Left lung (tissue), 4 donors: ENCODE measurements at regions not wholly inside any gene's neighbourhood (a gene's known extent, or its start where the extent isn't known, plus 50 kb on each side); places are given as distances from the start of the nearest gene placed in this dataset.
"Not testable (repeated sequence)": the region's sequence is repeated elsewhere in the genome, so short reads cannot be mapped to it uniquely, and the experiment has no call there.

ENCODE experiments used
- ATAC-seq: fragments of 200-7000 bp; cut with Tn5 transposase; one replicate; pipeline ENCODE4 v1.9.1; 2020; ENCODE audit warnings: moderate library complexity
- DNase-seq, 4 donors: peaks; one replicate each; pipeline ENCODE4 v3.0.0-alpha.2; 2013 to 2020
- H3K27ac ChIP-seq, 2 donors: fragments of 200-600 bp; sonication (generic) in 1 of 2; one replicate each; pipeline versions ENCODE4 v1.5.0 to v1.8.0; 2020 to 2021
- H3K27me3 ChIP-seq, 2 donors: fragments of 200-600 bp; sonication (generic) in 1 of 2; one replicate each; pipeline versions ENCODE4 v1.5.0 to v1.8.0; 2020 to 2021
- H3K36me3 ChIP-seq, 2 donors: fragments of 200-600 bp; sonication (generic) in 1 of 2; one replicate each; pipeline versions ENCODE4 v1.5.0 to v1.8.0; 2020 to 2021
- H3K4me1 ChIP-seq, 2 donors: fragments of 200-600 bp; one replicate each; pipeline ENCODE4 v1.8.0; 2021
- H3K4me3 ChIP-seq, 2 donors: fragments of 200-600 bp; sonication (generic) in 1 of 2; one replicate each; pipeline versions ENCODE4 v1.5.0 to v1.8.0; 2020 to 2021; ENCODE audit warnings: mild to moderate bottlenecking in 1 of 2
- H3K9me3 ChIP-seq, 2 donors: fragments of 200-600 bp; sonication (generic) in 1 of 2; one replicate each; pipeline versions ENCODE4 v1.5.0 to v1.8.0; 2020 to 2021
- intact Hi-C, 2 donors: fragments of 100-400 bp; cut with DNase I; formaldehyde crosslinking; loops; one replicate each; pipeline versions ENCODE4 v1.11.2 to v1.14.2; 2022
- TF ChIP-seq, protein P1 (sequence below), 2 donors: fragments of 200-600 bp; sonication (generic) in 1 of 2; IDR thresholded peaks; one replicate each; pipeline versions ENCODE4 v1.5.0 to v1.8.0; 2021; ENCODE audit warnings: antibody characterized with exemption in 2 of 2
- donor health status: DM: no; HTN: yes; CAD: no.
- donor health status: DM: no; HTN: no; CAD: no.

DNA sequence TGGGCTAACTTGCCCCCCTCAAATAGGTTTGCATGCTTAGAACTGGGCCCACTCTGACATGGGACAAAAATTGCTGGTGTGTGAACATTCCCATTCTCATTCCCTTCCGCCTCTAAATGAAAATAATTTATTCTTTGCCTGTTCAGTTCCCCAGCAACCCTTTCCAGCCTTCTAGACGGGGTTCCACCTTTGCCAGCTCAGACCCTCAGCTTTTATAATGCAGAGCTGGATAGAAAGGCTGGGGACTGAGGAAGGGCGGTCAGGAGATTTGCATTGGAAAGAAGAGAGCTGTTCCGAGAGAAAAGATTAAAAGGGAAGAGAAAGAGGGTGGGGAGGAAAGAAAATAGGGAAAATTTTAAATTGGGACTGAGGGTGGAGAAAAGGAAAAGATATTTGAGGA, 151.1 kb upstream of the WSCD1 start:
- no peak for DNase-seq
- intact Hi-C loops: no loop called here
- no peak overlapping the region for H3K27ac ChIP-seq
- H3K27me3 ChIP-seq: peaks cover 0 to 13% of the 10 kb centered on the region in 2 donors
- H3K9me3 ChIP-seq: no peaks in the 10 kb centered on the region
- no peaks in the 10 kb centered on the region for H3K36me3 ChIP-seq
- TF ChIP-seq, protein P1, sequence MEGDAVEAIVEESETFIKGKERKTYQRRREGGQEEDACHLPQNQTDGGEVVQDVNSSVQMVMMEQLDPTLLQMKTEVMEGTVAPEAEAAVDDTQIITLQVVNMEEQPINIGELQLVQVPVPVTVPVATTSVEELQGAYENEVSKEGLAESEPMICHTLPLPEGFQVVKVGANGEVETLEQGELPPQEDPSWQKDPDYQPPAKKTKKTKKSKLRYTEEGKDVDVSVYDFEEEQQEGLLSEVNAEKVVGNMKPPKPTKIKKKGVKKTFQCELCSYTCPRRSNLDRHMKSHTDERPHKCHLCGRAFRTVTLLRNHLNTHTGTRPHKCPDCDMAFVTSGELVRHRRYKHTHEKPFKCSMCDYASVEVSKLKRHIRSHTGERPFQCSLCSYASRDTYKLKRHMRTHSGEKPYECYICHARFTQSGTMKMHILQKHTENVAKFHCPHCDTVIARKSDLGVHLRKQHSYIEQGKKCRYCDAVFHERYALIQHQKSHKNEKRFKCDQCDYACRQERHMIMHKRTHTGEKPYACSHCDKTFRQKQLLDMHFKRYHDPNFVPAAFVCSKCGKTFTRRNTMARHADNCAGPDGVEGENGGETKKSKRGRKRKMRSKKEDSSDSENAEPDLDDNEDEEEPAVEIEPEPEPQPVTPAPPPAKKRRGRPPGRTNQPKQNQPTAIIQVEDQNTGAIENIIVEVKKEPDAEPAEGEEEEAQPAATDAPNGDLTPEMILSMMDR (IDR thresholded peaks at IDR 0.05): no peak
- no peaks in the 10 kb centered on the region for H3K4me1 ChIP-seq
- H3K4me3 ChIP-seq: no peak overlapping the region
- ATAC-seq: no peak

DNA sequence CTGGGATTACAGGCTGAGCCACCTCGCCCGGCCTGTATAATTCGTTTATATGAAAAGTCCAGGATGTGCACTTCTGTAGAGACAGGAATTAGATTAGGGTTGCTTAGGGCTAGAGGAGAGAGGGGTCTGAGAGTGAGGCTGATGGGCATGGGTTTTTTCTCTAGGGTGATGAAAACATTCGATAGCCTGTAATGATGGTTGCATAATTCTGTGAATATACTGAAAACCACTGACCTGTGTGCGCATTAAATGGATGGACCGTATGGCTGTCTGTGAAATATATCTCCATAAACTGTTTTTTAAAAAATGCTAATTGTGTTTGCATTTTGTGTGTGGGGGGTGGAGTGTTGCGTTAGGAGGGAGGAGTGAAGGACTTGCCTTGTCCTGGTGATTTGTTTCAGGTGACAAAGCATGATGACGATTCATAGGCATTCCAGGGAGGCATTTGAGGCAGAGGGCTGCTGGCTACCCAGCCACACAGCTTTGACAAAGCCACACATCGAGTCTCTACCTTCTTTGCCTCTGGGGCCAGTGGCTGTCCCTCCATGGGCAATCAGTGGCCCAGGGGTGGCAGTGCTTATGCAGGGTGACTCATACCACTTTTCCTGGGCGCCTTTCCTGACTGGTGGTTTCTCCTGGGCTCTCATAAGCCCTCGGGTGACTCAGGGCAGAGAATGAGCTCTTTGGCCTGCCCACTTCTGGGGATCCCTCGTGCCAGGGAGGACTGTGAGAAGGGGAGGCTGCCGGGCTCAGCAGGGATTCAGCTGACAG, 148.5 kb upstream of the WSCD1 start:
- DNase-seq (no peak), ATAC-seq (peak; percentile 60)
- Histone ChIP-seq H3K9me3 (no peaks in the 10 kb centered on the region), H3K36me3 (no peaks in the 10 kb centered on the region), H3K27ac (no peak overlapping the region), H3K4me1 (no peaks in the 10 kb centered on the region), H3K4me3 (no peak overlapping the region), H3K27me3 (peaks cover 0 to 13% of the 10 kb centered on the region in 2 donors)
- TF ChIP-seq, protein P1 (IDR thresholded peaks at IDR 0.05): no peak
- intact Hi-C loops: no loop called here

DNA sequence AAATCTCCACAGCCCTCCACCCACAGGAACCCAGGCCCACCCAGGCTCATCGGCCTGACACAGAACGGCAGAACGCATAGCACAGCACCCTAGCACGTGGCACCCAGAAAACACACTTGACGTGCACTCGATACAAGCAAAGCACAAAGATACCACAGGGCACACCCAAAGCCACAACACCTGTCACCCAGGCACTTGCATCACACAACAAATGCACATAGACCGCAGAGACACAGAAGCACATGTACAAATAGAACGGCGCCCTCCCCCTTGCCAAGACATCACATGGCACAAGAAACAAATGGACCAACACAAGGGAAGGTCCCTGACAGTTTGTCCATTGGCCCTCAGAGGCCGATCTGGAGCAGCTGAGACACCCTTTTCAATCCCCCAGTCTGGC, 147.7 kb upstream of the WSCD1 start:
- Histone ChIP-seq H3K36me3 (no peaks in the 10 kb centered on the region), H3K4me1 (no peaks in the 10 kb centered on the region), H3K9me3 (no peaks in the 10 kb centered on the region), H3K27me3 (peaks cover 0 to 8% of the 10 kb centered on the region in 2 donors), H3K4me3 (no peak overlapping the region), H3K27ac (no peak overlapping the region)
- TF ChIP-seq, protein P1 (IDR thresholded peaks at IDR 0.05): no peak
- ATAC-seq (no peak), DNase-seq (no peak)
- intact Hi-C loops: no loop called here

DNA sequence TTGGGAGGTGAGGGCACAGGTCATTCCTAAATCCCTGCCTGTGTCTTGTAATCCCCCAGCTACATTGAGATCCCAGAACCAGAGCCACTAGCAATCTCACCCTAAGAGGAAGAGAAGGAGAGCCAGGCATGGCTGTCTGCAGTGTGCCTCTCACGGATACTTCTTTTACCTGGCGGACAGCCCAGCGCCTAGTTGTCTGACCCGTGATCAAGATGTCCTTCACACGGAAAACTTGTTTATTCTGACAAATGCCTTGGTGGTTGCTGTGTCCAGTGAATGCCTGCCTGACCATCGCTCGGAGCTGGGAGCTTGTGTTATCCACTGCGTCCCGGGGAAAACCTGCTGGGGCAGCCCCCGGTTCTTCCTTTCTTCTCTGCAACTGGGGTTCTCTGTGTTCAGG, 140.5 kb upstream of the WSCD1 start:
- H3K27me3 ChIP-seq: peaks cover 0 to 20% of the 10 kb centered on the region in 2 donors
- no peaks in the 10 kb centered on the region for H3K36me3 ChIP-seq
- no peak for DNase-seq
- H3K4me3 ChIP-seq: no peak overlapping the region
- TF ChIP-seq, protein P1 (IDR thresholded peaks at IDR 0.05): no peak
- no peak overlapping the region for H3K27ac ChIP-seq
- intact Hi-C loops: no loop called here
- no peaks in the 10 kb centered on the region for H3K9me3 ChIP-seq
- ATAC-seq: no peak
- H3K4me1 ChIP-seq: no peaks in the 10 kb centered on the region

DNA sequence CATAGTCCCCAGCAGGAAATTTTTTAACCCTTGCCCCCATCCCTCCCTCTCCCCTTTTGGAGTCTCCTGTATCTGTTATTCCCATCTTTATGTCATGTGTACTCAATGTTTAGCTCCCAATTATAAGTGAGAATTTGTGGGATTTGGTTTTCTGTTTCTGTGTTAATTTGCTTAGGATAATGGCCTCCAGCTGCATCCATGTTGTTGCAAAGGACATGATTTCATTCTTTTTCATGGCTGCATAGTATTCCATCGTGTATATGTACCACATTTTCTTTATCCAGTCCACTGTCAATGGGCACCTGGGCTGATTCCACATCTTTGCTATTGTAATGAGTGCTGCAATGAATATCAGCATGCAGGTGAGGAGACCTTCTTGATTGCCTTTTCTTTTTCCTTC, 139.6 kb upstream of the WSCD1 start:
- intact Hi-C loops, H3K36me3 ChIP-seq, H3K4me3 ChIP-seq, DNase-seq, ATAC-seq, H3K9me3 ChIP-seq, H3K27ac ChIP-seq, H3K4me1 ChIP-seq: not testable (repeated sequence)
- peaks cover 0 to 20% of the 10 kb centered on the region in 2 donors for H3K27me3 ChIP-seq

DNA sequence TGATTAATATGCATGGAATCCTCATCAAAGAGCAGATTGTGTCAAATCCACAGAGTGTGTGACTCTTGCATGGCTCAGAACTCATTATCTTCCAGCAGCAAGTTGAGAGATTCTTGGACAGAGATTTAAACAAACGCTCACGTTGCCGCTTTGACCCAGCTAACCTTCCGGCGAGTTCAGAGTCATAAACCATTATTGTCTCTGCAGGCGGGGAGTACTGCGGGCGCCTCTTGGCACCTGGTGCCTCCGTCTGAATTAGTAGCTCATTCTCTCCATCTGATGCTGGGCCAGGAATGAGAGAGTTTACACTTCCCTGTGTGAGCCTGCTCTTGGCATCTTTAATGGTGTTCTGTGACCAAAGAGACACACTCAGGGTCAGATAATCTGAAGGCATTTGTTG, 138.6 kb upstream of the WSCD1 start:
- peaks cover 0 to 20% of the 10 kb centered on the region in 2 donors for H3K27me3 ChIP-seq
- peaks cover 0 to 5% of the 10 kb centered on the region in 2 donors for H3K9me3 ChIP-seq
- no peak overlapping the region for H3K27ac ChIP-seq
- TF ChIP-seq, protein P1 (IDR thresholded peaks at IDR 0.05): no peak
- no peaks in the 10 kb centered on the region for H3K36me3 ChIP-seq
- intact Hi-C loops: no loop called here
- DNase-seq (no peak), ATAC-seq (no peak)
- H3K4me1 ChIP-seq: no peaks in the 10 kb centered on the region
- H3K4me3 ChIP-seq: no peak overlapping the region
